GM06990 (cell line): ENCODE measurements at regions not wholly inside any gene's neighbourhood (a gene's known extent, or its start where the extent isn't known, plus 50 kb on each side); places are given as distances from the start of the nearest gene placed in this dataset.

Experiments used
- DNase-seq: peaks from one replicate; pipeline ENCODE4 v3.0.0-alpha.2; 2011; ENCODE audit not compliant: insufficient read length; ENCODE audit errors: extremely low read depth
- H3K27me3 ChIP-seq: replicated peaks from 2 replicates; pipeline ENCODE4 v1.6.0; 2011; ENCODE audit warnings: low read length; ENCODE audit not compliant: control insufficient read depth, insufficient read depth
- H3K36me3 ChIP-seq: 2 replicates; pipeline ENCODE4 v1.5.1; 2011; ENCODE audit warnings: low read length; ENCODE audit not compliant: control insufficient read depth, insufficient read depth
- H3K4me3 ChIP-seq: replicated peaks from 2 replicates; pipeline ENCODE4 v1.5.1; 2011; ENCODE audit warnings: low read depth, mild to moderate bottlenecking, control low read depth, low read length
- TF ChIP-seq, protein P1 (sequence below): IDR thresholded peaks from 2 replicates; pipeline ENCODE4 v1.5.1; 2011; ENCODE audit warnings: low read length, control low read depth, mild to moderate bottlenecking, inconsistent platforms; ENCODE audit not compliant: insufficient read depth, poor library complexity, severe bottlenecking

DNA sequence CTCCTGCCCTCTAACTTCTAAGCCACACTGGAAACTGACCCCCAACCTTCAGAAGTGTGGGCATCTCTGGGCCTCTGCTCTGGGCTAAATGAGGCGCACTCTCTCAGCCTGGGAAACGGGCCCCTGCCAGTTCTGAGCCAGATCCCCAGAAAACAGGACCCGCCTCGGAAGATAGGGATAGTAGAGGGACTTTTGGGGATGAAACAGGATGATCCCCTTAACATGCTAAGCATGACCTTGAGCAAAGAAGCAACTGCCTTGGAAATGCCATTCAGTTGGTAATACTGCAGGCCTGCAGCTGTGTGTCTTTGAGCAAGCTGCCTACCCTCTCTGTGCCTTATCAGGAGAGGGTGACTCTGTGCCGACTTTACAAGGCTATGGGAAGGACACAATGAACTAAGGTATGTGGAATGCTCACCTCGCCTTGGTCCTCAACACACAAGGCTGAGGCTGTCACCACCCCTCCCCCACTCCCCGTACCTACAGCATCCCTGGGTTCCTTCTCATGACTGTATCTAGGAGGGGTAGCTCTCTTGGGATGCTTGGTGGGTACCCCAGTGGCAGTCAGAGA lies 54.0 kb downstream of the NCOR2 start:
- H3K4me3 ChIP-seq = no peak overlapping the region
- TF ChIP-seq, protein P1, sequence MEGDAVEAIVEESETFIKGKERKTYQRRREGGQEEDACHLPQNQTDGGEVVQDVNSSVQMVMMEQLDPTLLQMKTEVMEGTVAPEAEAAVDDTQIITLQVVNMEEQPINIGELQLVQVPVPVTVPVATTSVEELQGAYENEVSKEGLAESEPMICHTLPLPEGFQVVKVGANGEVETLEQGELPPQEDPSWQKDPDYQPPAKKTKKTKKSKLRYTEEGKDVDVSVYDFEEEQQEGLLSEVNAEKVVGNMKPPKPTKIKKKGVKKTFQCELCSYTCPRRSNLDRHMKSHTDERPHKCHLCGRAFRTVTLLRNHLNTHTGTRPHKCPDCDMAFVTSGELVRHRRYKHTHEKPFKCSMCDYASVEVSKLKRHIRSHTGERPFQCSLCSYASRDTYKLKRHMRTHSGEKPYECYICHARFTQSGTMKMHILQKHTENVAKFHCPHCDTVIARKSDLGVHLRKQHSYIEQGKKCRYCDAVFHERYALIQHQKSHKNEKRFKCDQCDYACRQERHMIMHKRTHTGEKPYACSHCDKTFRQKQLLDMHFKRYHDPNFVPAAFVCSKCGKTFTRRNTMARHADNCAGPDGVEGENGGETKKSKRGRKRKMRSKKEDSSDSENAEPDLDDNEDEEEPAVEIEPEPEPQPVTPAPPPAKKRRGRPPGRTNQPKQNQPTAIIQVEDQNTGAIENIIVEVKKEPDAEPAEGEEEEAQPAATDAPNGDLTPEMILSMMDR = no peak
- DNase-seq = no peak
- H3K36me3 ChIP-seq = peaks cover 2% of the 10 kb centered on the region; the same call in 1 of the 2 replicates
- no peaks in the 10 kb centered on the region for H3K27me3 ChIP-seq

DNA sequence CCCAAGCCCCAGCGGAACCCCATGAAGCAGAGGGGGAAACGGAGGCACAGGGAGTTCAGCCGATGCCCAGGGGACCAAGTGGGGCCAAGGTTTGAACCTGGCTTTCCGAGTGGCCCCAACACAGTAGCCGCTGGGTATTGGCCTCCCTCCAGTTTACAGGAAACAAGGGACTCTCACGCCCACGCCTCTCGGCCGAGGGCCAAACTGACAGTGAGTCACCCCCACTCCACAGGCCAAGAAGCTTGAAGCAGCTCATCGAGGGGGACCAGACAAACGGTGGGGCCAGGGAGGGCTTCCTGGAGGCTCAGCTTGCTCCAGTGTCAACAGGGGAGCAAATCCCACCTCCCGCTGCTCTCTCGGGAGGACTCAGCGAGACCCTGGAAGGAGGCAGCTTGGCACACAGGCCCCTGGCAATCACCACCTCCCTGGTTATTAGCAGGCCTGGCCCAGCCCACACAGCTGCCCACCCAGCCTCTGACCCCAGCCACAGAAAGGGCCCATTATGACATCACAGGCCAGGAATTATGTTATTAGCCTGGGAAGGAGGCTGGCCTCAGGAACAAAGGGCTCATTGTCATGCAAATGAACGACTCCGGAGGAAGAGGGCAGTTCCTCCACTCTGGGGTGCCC lies 54.6 kb downstream of the NCOR2 start:
- Histone ChIP-seq H3K4me3 (no peak overlapping the region), H3K27me3 (no peaks in the 10 kb centered on the region), H3K36me3 (peaks cover 2% of the 10 kb centered on the region; the same call in 1 of the 2 replicates)
- TF ChIP-seq, protein P1 = no peak
- DNase-seq = no peak

DNA sequence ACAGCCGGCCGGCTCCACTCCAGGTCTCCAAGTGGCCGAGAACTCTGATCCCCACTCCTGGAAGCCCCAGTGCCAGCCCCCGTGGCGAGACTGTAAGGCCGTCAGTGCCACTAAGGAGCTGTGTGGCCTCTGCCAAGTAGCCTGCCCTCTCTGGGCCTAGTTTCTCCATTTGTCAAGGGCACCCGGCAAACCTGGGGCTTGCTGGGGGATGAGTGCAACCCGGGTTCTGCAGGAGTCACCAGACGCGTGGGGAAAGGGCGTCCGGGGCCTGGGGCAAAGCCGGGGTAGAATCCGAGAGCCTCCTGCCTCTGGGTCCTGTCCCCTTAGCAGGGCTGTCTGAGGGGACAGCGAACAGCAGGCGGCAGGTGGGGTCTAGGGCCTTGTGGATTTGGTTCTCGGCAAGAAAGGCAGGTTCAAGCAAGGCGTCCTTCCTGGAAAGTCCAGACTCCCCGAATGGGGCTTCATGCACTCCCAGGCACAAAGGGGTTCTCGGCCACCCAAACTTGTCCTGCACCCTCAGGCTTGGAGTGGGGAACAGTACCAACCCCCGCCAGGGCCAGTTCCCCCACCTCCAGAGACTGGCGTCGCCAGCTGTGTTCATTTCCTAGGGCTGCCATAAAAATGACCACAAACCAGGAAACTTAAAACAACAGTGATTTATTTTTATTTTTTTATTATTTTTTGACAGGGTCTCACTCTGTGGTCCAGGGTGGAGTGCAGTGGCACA lies 56.0 kb downstream of the NCOR2 start:
- TF ChIP-seq, protein P1 = no peak
- H3K36me3 ChIP-seq = peaks cover 2% of the 10 kb centered on the region; the same call in 1 of the 2 replicates
- no peak overlapping the region for H3K4me3 ChIP-seq
- DNase-seq = no peak
- no peaks in the 10 kb centered on the region for H3K27me3 ChIP-seq

DNA sequence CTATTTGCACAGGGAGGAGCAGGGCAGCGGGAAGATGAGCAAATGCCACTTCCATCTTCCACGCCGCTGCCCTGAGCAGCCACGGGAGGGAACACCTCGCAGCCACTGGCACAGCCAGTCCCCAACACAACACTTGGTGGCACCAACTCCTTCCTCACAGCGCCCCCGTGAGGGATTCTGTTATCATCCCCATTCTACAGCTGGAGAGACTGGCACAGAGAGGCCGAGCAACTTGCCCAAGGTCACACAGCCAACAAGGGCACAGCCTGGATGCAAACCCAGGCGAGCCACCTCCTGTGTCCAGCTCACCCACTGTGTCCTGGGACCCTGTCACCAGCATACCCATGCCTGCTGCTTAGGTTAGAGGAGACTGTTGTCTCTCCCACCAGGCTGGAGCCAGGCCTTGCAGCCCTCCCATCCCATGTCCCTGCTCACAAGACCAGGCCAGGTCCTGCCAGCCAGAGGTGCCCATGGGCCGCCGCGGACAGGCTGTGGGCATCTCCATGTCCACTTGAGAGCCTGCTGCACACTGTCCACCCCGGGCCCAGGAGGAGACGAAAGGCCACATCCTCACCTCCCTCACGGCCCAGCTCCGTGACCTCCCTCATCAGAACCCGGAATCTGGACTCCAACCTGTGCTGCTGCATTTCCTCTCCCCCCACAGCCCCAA lies 57.0 kb downstream of the NCOR2 start:
- Histone ChIP-seq H3K27me3 (no peaks in the 10 kb centered on the region), H3K36me3 (peaks cover 1% of the 10 kb centered on the region; the same call in 1 of the 2 replicates), H3K4me3 (no peak overlapping the region)
- TF ChIP-seq, protein P1 = no peak
- DNase-seq = no peak

DNA sequence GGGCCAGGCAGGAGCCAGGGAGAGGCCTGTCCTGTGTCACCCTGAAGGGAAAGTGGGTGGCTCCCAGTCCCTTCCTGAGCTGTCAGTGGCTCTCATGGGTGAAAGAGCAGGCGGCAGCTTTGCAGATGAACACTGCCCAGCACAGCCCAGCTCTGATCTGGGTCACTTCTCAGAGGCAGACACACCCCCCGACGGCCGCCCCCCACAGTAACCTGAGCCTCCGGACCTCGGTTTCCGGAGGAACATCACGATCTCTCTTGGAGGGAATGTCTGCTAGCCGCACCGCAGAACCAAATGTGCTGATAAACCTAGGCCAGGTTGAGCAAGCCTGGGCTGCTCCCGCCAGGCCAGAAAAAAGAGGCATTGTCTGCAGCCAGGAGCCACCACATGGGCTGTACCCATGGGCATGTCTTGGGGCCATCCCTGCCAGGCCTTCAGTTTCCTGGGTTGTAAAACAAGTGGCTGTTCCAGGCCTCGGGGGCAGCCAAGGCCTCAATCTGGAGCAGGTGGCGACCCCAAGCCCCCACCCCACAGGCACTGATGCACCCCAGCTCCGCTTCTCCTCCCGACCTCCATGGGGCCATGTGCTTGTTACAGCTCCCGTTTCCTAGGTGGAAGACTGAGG lies 57.6 kb downstream of the NCOR2 start:
- Histone ChIP-seq H3K27me3 (no peaks in the 10 kb centered on the region), H3K4me3 (no peak overlapping the region), H3K36me3 (no peaks in the 10 kb centered on the region; the same call in 1 of the 2 replicates)
- no peak for DNase-seq
- TF ChIP-seq, protein P1 = no peak
